OCI-LY1 (cell line): ENCODE measurements at regions not wholly inside any gene's neighbourhood (a gene's known extent, or its start where the extent isn't known, plus 50 kb on each side); places are given as distances from the start of the nearest gene placed in this dataset.

Experiments
- H2AFZ ChIP-seq: fragments of 200-600 bp; sonication (generic), shearing (Covaris generic); 2 replicates; pipeline ENCODE4 v1.6.0; 2014; ENCODE audit warnings: antibody characterized with exemption, mild to moderate bottlenecking, low read length
- H3F3A ChIP-seq: fragments of 200-600 bp; sonication (generic), shearing (Covaris generic); 2 replicates; pipeline ENCODE4 v1.6.0; 2014; ENCODE audit warnings: mild to moderate bottlenecking, antibody characterized with exemption, low read length, moderate library complexity; ENCODE audit not compliant: insufficient read depth
- H3K27ac ChIP-seq: fragments of 200-600 bp; sonication (generic); 2 replicates; pipeline ENCODE4 v1.5.1; 2014; ENCODE audit warnings: low read length, mixed run types, mild to moderate bottlenecking, low read depth; ENCODE audit not compliant: poor library complexity, severe bottlenecking
- H3K27me3 ChIP-seq: fragments of 200-600 bp; sonication (generic); 2 replicates; pipeline ENCODE4 v1.6.0; 2014; ENCODE audit warnings: antibody characterized with exemption, mild to moderate bottlenecking, low read length, moderate library complexity; ENCODE audit not compliant: insufficient read depth
- H3K36me3 ChIP-seq: fragments of 200-600 bp; sonication (generic); 2 replicates; pipeline ENCODE4 v1.6.1; 2014; ENCODE audit warnings: mild to moderate bottlenecking, antibody characterized with exemption, low read length, moderate library complexity, mixed read lengths; ENCODE audit not compliant: insufficient read depth
- H3K4me1 ChIP-seq: fragments of 200-600 bp; sonication (generic); 2 replicates; pipeline ENCODE4 v1.5.1; 2014; ENCODE audit warnings: mild to moderate bottlenecking, low read length, moderate library complexity; ENCODE audit not compliant: insufficient read depth, severe bottlenecking
- H3K4me2 ChIP-seq: fragments of 200-600 bp; sonication (generic), shearing (Covaris generic); 2 replicates; pipeline ENCODE4 v1.6.1; 2014; ENCODE audit warnings: low read length
- H3K4me3 ChIP-seq: fragments of 200-600 bp; sonication (generic); 2 replicates; pipeline ENCODE4 v1.5.1; 2014; ENCODE audit warnings: low read length, low read depth, mild to moderate bottlenecking, mixed read lengths; ENCODE audit not compliant: poor library complexity, severe bottlenecking
- H3K79me2 ChIP-seq: fragments of 200-600 bp; shearing (Covaris generic); 2 replicates; pipeline ENCODE4 v1.6.1; 2016; ENCODE audit warnings: mixed run types, low read length, mixed read lengths; ENCODE audit not compliant: insufficient read depth
- H3K9ac ChIP-seq: fragments of 200-600 bp; sonication (generic), shearing (Covaris generic); 2 replicates; pipeline ENCODE4 v1.6.1; 2014; ENCODE audit warnings: mild to moderate bottlenecking, low read length, mixed read lengths
- H3K9me2 ChIP-seq: fragments of 200-600 bp; sonication (generic), shearing (Covaris generic); 2 replicates; pipeline ENCODE4 v1.6.1; 2014; ENCODE audit warnings: low read depth, mild to moderate bottlenecking, low read length, mixed read lengths
- H3K9me3 ChIP-seq: fragments of 200-600 bp; shearing (Covaris generic); 2 replicates; pipeline ENCODE4 v1.6.1; 2014; ENCODE audit warnings: low read length, mixed read lengths
- H4K20me1 ChIP-seq: fragments of 200-600 bp; sonication (generic), shearing (Covaris generic); 2 replicates; pipeline ENCODE4 v1.6.0; 2016; ENCODE audit warnings: mild to moderate bottlenecking, low read length; ENCODE audit not compliant: insufficient read depth
- CTCF ChIP-seq: fragments of 200-600 bp; sonication (generic), shearing (Covaris generic); IDR thresholded peaks from 2 replicates; pipeline ENCODE4 v1.5.1; 2017; ENCODE audit warnings: mild to moderate bottlenecking, antibody characterized with exemption, low read length, moderate library complexity, mixed read lengths
- EZH2 ChIP-seq: fragments of 200-600 bp; sonication (generic), shearing (Covaris generic); IDR thresholded peaks from 2 replicates; pipeline ENCODE4 v1.8.0; 2017; ENCODE audit warnings: borderline replicate concordance, mixed run types, mild to moderate bottlenecking, antibody characterized with exemption, low read length, moderate library complexity, mixed read lengths

- Histone ChIP-seq H3K4me1 (no peaks in the 10 kb centered on the region), H3K4me2 (no peak overlapping the region), H4K20me1 (no peaks in the 10 kb centered on the region), H3K79me2 (no peaks in the 10 kb centered on the region), H3K27ac (no peak overlapping the region), H3K36me3 (no peaks in the 10 kb centered on the region), H3K4me3 (no peak overlapping the region), H3F3A (no peaks in the 10 kb centered on the region), H2AFZ (no peak overlapping the region), H3K27me3 (no peaks in the 10 kb centered on the region), H3K9me2 (no peaks in the 10 kb centered on the region), H3K9ac (no peak overlapping the region), H3K9me3 (no peaks in the 10 kb centered on the region)
- TF ChIP-seq CTCF (no peak), EZH2 (no peak)
Observed at GRCh38 chr1:14240265-14240664, 358.2 kb upstream of the KAZN start.

- no peaks in the 10 kb centered on the region for H3F3A ChIP-seq
- H2AFZ ChIP-seq = no peak overlapping the region
- no peaks in the 10 kb centered on the region for H3K36me3 ChIP-seq
- H3K79me2 ChIP-seq = no peaks in the 10 kb centered on the region
- no peaks in the 10 kb centered on the region for H3K4me1 ChIP-seq
- H3K27me3 ChIP-seq = no peaks in the 10 kb centered on the region
- H3K4me3 ChIP-seq = no peak overlapping the region
- H3K9me3 ChIP-seq = no peaks in the 10 kb centered on the region
- TF ChIP-seq CTCF (no peak), EZH2 (no peak)
- H3K4me2 ChIP-seq = no peak overlapping the region
- H4K20me1 ChIP-seq = no peaks in the 10 kb centered on the region
- no peak overlapping the region for H3K9ac ChIP-seq
- H3K9me2 ChIP-seq = no peaks in the 10 kb centered on the region
- no peak overlapping the region for H3K27ac ChIP-seq
Observed at GRCh38 chr1:14242123-14242522, 356.4 kb upstream of the KAZN start.

GRCh38 chr1:14242870-14243269, 355.6 kb upstream of the KAZN start:
- no peak overlapping the region for H3K27ac ChIP-seq

More at GRCh38 chr1:14242870-14243269, 355.6 kb upstream of the KAZN start:
- Histone ChIP-seq H3K36me3 (no peaks in the 10 kb centered on the region), H3K4me1 (no peaks in the 10 kb centered on the region), H3K9ac (no peak overlapping the region), H4K20me1 (no peaks in the 10 kb centered on the region), H3K27me3 (no peaks in the 10 kb centered on the region), H3K4me3 (no peak overlapping the region), H3K79me2 (no peaks in the 10 kb centered on the region), H2AFZ (no peak overlapping the region), H3F3A (no peaks in the 10 kb centered on the region), H3K9me2 (no peaks in the 10 kb centered on the region), H3K9me3 (no peaks in the 10 kb centered on the region), H3K4me2 (no peak overlapping the region)
- TF ChIP-seq CTCF = no peak
